ENCODE measurements at regions not wholly inside any gene's neighbourhood (a gene's known extent, or its start where the extent isn't known, plus 50 kb on each side); places are given as distances from the start of the nearest gene placed in this dataset.

DNA sequence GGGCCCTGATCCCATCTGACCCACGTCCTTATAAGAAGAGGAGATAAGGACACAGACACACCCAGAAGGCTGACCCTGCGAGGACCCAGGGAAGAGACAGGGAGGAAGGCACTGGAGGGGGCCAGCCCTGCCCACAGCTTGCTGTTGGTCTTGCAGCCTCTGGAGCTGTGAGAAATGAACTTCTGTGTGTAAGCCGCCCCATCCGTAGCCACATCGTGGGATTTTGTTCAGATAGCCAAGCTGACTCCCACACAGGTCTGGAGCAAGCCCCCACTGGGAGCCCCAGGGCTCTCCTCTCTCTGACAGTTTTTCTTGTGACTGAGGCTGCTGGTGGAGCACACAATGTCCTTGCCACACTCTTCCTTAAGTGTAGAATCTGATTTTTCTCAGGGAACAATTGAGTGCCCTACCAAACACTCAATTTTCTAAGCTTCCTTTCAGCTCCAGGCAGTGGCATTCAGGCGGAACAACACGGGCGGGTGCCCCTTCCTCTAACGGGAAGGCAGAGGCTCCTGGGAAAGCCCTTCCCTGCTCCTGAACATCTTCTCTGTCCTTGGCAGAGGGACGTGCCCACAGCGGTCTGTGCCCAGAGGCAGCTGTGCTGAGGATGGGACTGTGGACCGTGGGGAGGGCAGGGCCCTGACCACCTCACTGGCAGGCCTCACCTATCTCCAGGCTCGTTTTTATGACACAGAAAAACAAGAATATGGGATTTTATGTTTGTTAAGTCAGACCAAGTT is 160.6 kb upstream of the SHH start:
- Histone ChIP-seq H3K36me3 (ENCODE audit: insufficient read depth) (no peaks in the 10 kb centered on the region), H3F3A (replicated peaks; ENCODE audit: low read depth) (no peaks in the 10 kb centered on the region), H3K4me1 (ENCODE audit: insufficient read depth) (no peaks in the 10 kb centered on the region), H3K4me3 (no peak overlapping the region), H3K27me3 (ENCODE audit: insufficient read depth) (no peaks in the 10 kb centered on the region), H3K4me2 (no peak overlapping the region), H3K9me2 (ENCODE audit: insufficient read depth) (no peaks in the 10 kb centered on the region), H3K79me2 (replicated peaks; ENCODE audit: insufficient read depth) (no peaks in the 10 kb centered on the region), H4K20me1 (replicated peaks; ENCODE audit: insufficient read depth) (no peaks in the 10 kb centered on the region), H2AFZ (no peak overlapping the region), H3K27ac (ENCODE audit: low read depth) (no peak overlapping the region)
- Mint-ChIP-seq H3K9me3 (no peaks in the 10 kb centered on the region), H3K4me1 (peaks cover 10% of the 10 kb centered on the region), H3K27ac (no peak overlapping the region), H3K4me3 (no peak overlapping the region), H3K27me3 (ENCODE audit: insufficient read depth, low read depth, poor library complexity) (peaks cover 7% of the 10 kb centered on the region), H3K36me3 (ENCODE audit: low read depth) (no peaks in the 10 kb centered on the region)
- TF ChIP-seq JUNB (IDR thresholded peaks at IDR 0.05; ENCODE audit: unreplicated experiment) = no peak
- no peak for TF ChIP-seq CREB1 (CRISPR knock-in tag; IDR thresholded peaks at IDR 0.05; ENCODE audit: low read depth)
- TF ChIP-seq ZNF331 (CRISPR knock-in tag; IDR thresholded peaks at IDR 0.05; ENCODE audit: low read depth) = no peak
- TF ChIP-seq POLR2AphosphoS5 (IDR thresholded peaks at IDR 0.05; ENCODE audit: low read depth) = no peak
- DNase-seq (ENCODE audit: low spot score) (no peak), ATAC-seq (no peak)

DNA sequence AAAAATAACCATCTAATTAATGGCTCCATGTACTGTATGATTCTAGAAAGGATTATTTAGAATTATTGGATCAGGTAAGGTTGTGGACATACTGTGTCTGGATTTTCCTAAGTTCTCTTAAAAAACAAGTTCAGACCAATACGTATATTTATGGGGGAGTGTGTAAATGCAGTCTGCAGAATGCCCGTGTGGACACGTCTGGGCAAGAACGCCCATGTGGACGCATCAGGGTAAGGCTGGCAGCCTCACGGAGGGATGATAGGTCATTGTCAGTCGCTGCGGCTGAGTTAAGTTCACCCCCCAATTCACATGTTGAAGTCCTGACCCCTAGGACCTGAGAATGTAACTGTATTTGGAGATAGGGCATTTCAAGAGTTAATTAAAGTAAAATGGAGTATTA is 160.0 kb upstream of the SHH start:
- DNase-seq (ENCODE audit: low spot score) = no peak
- Histone ChIP-seq H2AFZ (no peak overlapping the region), H3K79me2 (replicated peaks; ENCODE audit: insufficient read depth) (no peaks in the 10 kb centered on the region), H4K20me1 (replicated peaks; ENCODE audit: insufficient read depth) (no peaks in the 10 kb centered on the region), H3F3A (replicated peaks; ENCODE audit: low read depth) (no peaks in the 10 kb centered on the region), H3K36me3 (ENCODE audit: insufficient read depth) (no peaks in the 10 kb centered on the region), H3K4me3 (no peak overlapping the region), H3K27me3 (ENCODE audit: insufficient read depth) (no peaks in the 10 kb centered on the region), H3K4me1 (ENCODE audit: insufficient read depth) (no peaks in the 10 kb centered on the region), H3K4me2 (no peak overlapping the region), H3K9me2 (ENCODE audit: insufficient read depth) (no peaks in the 10 kb centered on the region), H3K27ac (ENCODE audit: low read depth) (no peak overlapping the region)
- Mint-ChIP-seq H3K4me1 (peaks cover 10% of the 10 kb centered on the region), H3K4me3 (no peak overlapping the region), H3K27ac (no peak overlapping the region), H3K9me3 (no peaks in the 10 kb centered on the region), H3K27me3 (ENCODE audit: insufficient read depth, low read depth, poor library complexity) (peaks cover 7% of the 10 kb centered on the region), H3K36me3 (ENCODE audit: low read depth) (no peaks in the 10 kb centered on the region)
- no peak for ATAC-seq
- TF ChIP-seq EZH2phosphoT487 (IDR thresholded peaks at IDR 0.05; ENCODE audit: unreplicated experiment) (no peak), EZH2 (IDR thresholded peaks at IDR 0.05; ENCODE audit: low read depth, unreplicated experiment) (no peak), NANOG (IDR thresholded peaks at IDR 0.05; ENCODE audit: borderline replicate concordance) (no peak), CREB1 (CRISPR knock-in tag; IDR thresholded peaks at IDR 0.05; ENCODE audit: low read depth) (no peak), STAT1 (IDR thresholded peaks at IDR 0.05; ENCODE audit: unreplicated experiment) (no peak), ZNF114 (CRISPR knock-in tag; IDR thresholded peaks at IDR 0.05) (no peak)
- TF ChIP-seq, protein P1, sequence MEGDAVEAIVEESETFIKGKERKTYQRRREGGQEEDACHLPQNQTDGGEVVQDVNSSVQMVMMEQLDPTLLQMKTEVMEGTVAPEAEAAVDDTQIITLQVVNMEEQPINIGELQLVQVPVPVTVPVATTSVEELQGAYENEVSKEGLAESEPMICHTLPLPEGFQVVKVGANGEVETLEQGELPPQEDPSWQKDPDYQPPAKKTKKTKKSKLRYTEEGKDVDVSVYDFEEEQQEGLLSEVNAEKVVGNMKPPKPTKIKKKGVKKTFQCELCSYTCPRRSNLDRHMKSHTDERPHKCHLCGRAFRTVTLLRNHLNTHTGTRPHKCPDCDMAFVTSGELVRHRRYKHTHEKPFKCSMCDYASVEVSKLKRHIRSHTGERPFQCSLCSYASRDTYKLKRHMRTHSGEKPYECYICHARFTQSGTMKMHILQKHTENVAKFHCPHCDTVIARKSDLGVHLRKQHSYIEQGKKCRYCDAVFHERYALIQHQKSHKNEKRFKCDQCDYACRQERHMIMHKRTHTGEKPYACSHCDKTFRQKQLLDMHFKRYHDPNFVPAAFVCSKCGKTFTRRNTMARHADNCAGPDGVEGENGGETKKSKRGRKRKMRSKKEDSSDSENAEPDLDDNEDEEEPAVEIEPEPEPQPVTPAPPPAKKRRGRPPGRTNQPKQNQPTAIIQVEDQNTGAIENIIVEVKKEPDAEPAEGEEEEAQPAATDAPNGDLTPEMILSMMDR (conservative IDR thresholded peaks at IDR 0.05; ENCODE audit: low read depth in 2 of 2) = no peak
- TF ChIP-seq, protein P2, sequence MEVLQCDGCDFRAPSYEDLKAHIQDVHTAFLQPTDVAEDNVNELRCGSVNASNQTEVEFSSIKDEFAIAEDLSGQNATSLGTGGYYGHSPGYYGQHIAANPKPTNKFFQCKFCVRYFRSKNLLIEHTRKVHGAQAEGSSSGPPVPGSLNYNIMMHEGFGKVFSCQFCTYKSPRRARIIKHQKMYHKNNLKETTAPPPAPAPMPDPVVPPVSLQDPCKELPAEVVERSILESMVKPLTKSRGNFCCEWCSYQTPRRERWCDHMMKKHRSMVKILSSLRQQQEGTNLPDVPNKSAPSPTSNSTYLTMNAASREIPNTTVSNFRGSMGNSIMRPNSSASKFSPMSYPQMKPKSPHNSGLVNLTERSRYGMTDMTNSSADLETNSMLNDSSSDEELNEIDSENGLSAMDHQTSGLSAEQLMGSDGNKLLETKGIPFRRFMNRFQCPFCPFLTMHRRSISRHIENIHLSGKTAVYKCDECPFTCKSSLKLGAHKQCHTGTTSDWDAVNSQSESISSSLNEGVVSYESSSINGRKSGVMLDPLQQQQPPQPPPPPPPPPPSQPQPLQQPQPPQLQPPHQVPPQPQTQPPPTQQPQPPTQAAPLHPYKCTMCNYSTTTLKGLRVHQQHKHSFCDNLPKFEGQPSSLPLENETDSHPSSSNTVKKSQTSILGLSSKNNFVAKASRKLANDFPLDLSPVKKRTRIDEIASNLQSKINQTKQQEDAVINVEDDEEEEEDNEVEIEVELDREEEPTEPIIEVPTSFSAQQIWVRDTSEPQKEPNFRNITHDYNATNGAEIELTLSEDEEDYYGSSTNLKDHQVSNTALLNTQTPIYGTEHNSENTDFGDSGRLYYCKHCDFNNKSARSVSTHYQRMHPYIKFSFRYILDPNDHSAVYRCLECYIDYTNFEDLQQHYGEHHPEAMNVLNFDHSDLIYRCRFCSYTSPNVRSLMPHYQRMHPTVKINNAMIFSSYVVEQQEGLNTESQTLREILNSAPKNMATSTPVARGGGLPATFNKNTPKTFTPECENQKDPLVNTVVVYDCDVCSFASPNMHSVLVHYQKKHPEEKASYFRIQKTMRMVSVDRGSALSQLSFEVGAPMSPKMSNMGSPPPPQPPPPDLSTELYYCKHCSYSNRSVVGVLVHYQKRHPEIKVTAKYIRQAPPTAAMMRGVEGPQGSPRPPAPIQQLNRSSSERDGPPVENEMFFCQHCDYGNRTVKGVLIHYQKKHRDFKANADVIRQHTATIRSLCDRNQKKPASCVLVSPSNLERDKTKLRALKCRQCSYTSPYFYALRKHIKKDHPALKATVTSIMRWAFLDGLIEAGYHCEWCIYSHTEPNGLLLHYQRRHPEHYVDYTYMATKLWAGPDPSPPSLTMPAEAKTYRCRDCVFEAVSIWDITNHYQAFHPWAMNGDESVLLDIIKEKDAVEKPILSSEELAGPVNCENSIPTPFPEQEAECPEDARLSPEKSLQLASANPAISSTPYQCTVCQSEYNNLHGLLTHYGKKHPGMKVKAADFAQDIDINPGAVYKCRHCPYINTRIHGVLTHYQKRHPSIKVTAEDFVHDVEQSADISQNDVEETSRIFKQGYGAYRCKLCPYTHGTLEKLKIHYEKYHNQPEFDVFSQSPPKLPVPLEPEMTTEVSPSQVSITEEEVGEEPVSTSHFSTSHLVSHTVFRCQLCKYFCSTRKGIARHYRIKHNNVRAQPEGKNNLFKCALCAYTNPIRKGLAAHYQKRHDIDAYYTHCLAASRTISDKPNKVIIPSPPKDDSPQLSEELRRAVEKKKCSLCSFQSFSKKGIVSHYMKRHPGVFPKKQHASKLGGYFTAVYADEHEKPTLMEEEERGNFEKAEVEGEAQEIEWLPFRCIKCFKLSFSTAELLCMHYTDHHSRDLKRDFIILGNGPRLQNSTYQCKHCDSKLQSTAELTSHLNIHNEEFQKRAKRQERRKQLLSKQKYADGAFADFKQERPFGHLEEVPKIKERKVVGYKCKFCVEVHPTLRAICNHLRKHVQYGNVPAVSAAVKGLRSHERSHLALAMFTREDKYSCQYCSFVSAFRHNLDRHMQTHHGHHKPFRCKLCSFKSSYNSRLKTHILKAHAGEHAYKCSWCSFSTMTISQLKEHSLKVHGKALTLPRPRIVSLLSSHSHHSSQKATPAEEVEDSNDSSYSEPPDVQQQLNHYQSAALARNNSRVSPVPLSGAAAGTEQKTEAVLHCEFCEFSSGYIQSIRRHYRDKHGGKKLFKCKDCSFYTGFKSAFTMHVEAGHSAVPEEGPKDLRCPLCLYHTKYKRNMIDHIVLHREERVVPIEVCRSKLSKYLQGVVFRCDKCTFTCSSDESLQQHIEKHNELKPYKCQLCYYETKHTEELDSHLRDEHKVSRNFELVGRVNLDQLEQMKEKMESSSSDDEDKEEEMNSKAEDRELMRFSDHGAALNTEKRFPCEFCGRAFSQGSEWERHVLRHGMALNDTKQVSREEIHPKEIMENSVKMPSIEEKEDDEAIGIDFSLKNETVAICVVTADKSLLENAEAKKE (CRISPR knock-in tag; IDR thresholded peaks at IDR 0.05) = no peak

Data from GM23338 (cell line).